GM21381 (cell line): ENCODE measurements at regions not wholly inside any gene's neighbourhood (a gene's known extent, or its start where the extent isn't known, plus 50 kb on each side); places are given as distances from the start of the nearest gene placed in this dataset.
"Not testable (repeated sequence)": the region's sequence is repeated elsewhere in the genome, so short reads cannot be mapped to it uniquely, and the experiment has no call there.

Experiments used
- ATAC-seq: cut with Tn5 transposase; IDR thresholded peaks from one replicate; pipeline ENCODE4 v1.9.1; 2021; ENCODE audit warnings: mild to moderate bottlenecking, moderate library complexity; ENCODE audit not compliant: unreplicated experiment

DNA sequence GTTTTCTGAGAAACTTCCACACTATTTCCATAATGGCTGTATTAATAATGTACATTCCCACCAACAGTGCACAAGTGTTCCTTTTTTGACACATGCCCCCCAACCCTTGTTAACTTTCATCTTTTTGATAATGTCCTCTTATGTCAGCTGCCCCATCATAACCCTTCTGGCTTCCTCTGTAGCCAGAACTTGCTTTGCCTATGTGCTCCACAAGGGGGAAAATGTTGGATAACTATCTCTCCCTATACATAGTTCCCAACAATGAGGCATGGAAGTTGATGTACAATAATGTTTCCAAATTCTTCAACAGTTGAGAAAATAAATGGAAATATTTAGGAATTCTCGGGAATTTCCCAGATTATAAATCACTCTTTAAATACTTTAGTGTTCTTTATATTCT, 142.9 kb downstream of the ASB9 start:
- no peak for ATAC-seq

GRCh38 chrX:15116900-15117299, 153.0 kb downstream of the ASB9 start:
- no peak for ATAC-seq

- ATAC-seq = no peak
These were observed 154.9 kb downstream of the ASB9 start for GRCh38 chrX:15114743-15115566.

- no peak for ATAC-seq
These were observed 162.4 kb downstream of the ASB9 start for GRCh38 chrX:15107367-15107988.

DNA sequence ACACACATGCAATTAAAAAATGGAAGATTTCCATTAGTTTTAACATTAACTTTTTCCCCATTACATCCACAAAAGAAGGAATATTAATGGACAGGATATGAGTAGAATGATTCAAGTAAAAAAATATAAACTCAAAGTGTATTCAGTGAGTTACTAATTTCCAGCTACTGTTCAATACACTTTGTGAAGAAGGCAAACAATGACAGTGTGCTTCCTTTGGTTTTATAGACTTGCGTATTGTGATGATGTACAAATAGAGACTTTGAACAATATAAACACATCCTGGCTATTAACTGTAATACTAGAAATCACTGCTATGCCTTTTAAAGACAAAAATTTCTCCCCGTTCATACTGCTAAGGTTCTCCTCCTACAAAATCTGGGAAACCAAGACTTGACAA, 171.4 kb downstream of the ASB9 start:
- no peak for ATAC-seq

- ATAC-seq = no peak
These were observed 182.1 kb downstream of the ASB9 start for GRCh38 chrX:15087747-15088146.

GRCh38 chrX:15073313-15073712, 196.6 kb downstream of the ASB9 start:
- ATAC-seq = no peak

DNA sequence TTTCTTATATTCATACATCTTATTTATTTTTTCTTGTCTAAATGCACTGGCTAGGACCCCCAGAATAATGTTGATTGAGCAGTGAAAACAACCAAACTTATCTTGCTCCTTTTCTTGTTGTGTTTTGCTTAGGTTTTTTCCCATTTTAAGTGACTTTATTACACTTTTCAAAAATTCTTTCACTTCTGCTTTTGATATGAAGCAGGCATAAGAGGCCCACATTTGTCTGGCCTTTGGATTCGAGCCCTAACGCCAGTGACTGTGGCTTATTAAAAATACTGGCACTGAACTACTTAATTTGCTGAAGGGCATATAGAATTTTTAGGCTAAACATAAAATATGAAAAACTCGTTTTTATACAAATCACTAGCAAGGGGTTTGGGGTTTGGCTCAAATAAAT, 197.0 kb downstream of the ASB9 start:
- ATAC-seq = no peak

GRCh38 chrX:15072259-15072658, 197.6 kb downstream of the ASB9 start:
- no peak for ATAC-seq

GRCh38 chrX:15059474-15059873, 186.3 kb downstream of the MOSPD2 start:
- ATAC-seq = no peak

GRCh38 chrX:15056044-15056443, 182.8 kb downstream of the MOSPD2 start:
- no peak for ATAC-seq

GRCh38 chrX:15055146-15055930, 182.1 kb downstream of the MOSPD2 start:
- ATAC-seq = no peak

DNA sequence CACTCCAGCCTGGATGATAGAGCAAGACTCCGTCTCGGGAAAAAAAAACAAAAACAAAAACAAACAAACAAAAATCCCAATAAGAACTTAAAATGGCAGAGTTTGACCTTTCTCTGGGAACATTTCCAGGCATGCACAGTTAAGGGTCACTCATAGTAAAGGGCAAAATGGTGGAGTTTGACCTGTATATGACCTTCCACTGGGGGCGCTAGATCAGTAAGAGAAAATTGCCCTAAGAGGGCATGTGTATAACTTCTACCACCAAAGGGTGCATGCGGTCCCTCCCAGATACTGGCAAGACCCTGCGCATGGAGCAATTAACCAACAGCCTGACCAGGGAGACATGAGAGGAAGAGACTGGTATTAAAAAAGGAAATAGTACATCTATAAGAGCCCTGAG, 177.2 kb downstream of the MOSPD2 start:
- ATAC-seq = no peak

DNA sequence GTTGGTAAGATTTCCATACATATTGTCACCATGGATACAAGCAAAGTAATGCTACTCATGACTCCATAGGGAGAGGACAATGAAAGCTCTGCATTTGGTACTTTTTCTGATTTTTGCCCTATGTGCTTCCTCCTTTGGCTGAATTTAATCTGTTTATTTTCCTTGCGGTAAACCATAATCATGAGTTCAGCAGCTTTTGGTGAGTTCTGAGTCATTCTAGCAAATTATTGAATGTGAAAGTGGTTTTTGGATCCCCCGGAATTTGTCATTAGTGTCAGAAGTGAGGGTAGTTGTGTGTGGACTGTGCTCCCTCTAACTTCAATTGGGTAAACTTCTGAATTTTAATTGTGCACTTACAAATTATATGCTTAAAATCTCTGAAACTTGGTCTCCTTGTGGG, 170.3 kb downstream of the MOSPD2 start:
- peak; percentile 87 for ATAC-seq

DNA sequence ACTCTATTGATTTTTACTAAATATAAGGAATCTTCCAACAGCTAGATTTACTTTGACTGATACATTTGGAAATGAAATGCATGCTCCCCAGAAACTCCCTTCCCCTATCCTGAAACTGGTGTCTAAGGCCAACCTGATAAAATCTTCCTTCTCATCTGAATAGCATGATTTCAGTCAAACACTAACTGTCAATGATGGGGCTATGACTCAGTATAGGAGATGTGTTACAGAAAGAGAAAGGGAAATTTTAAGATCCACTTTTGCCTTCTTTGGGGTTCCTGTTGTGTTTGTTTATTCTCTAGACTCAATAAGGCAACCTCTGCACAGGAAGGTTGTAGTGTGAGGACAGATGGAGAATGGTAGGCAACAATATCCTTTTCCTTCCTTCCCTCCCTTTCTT, 160.7 kb downstream of the MOSPD2 start:
- no peak for ATAC-seq

DNA sequence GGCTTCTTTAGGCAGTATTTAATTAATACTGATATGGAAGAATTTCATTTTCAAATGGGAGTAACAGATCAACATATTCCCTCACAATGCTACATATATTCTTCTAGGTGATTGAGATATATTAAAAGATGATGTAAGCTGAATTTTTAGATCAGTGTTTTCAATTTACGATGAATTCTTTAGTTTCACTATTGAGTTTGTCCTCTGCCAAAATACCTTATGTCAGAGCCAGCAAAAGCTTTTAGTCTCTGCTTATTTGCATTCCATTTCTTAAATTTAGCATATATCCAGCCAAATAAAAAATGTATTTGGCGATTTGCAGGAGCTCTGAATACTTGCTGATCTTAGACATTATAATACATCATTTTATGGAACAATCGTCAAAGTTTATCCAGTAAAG, 144.3 kb downstream of the MOSPD2 start:
- no peak for ATAC-seq

DNA sequence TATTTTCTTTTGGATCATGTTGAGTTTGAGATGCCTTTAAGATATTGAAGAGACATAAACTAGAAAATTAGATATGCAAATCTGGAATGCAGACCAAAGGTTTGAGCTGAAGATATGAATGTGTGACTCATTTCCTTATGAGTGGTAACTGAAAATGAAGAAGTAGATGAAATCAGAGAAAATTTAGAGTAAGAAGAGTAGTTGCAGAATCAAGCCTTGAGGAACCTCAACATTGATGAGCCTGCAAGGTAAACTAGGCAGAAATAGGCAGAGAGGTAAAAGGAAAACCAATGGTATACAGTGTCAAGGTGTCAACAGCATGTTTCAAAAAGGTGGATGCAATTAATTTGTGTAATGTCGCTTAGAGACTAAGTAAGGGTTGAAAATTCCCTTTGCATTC, 142.8 kb downstream of the MOSPD2 start:
- no peak for ATAC-seq

DNA sequence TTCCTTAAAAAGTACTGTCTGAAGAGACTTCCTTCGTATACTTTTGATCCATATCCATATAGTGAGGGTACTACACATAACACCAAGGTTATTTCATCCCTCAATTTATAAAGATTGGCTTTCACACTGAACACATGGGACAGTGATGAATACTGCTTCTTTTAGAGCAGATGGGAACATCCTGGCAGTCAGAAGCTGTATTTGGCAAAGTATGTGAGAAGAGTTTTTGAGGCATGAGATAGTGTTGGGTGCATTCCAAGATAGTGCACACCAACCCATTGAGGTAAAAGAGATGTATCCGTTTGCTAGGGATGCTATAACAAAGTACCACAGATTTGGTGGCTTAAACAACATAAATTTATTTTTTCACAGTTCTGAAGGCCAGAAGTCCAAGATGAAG, 141.1 kb downstream of the MOSPD2 start:
- no peak for ATAC-seq

GRCh38 chrX:15013461-15013860, 140.2 kb downstream of the MOSPD2 start:
- no peak for ATAC-seq

GRCh38 chrX:14997271-14997670, 124.0 kb downstream of the MOSPD2 start:
- no peak for ATAC-seq

- not testable (repeated sequence) for ATAC-seq
These were observed 111.2 kb downstream of the MOSPD2 start for GRCh38 chrX:14984425-14984824.
